ENCODE measurements at regions not wholly inside any gene's neighbourhood (a gene's known extent, or its start where the extent isn't known, plus 50 kb on each side); places are given as distances from the start of the nearest gene placed in this dataset.

- no peak for TF ChIP-seq EP300 (IDR thresholded peaks at IDR 0.05)
- TF ChIP-seq CTCF (IDR thresholded peaks at IDR 0.05) = no peak
- no peak for TF ChIP-seq POLR2A (IDR thresholded peaks at IDR 0.05)
- no peak for TF ChIP-seq POLR2AphosphoS5 (IDR thresholded peaks at IDR 0.05)
Observed at GRCh38 chr3:86382556-86382955, 608.4 kb downstream of the VGLL3 start.
